HEK293 (cell line): ENCODE measurements at regions not wholly inside any gene's neighbourhood (a gene's known extent, or its start where the extent isn't known, plus 50 kb on each side); places are given as distances from the start of the nearest gene placed in this dataset.
"Not testable (repeated sequence)": the region's sequence is repeated elsewhere in the genome, so short reads cannot be mapped to it uniquely, and the experiment has no call there.

Source experiments
- CTCF ChIA-PET: fragments of 350-600 bp; formaldehyde crosslinking; extraction: SDS; loops from one replicate; lab custom pipeline; 2021; ENCODE audit warnings: antibody characterized with exemption; lab: Yijun Ruan, JAX
- POLR2A ChIA-PET: fragments of 300-600 bp; formaldehyde crosslinking; extraction: SDS; loops from one replicate; lab custom pipeline; 2020; ENCODE audit warnings: antibody characterized with exemption, inconsistent platforms; lab: Yijun Ruan, JAX
- H3K27ac ChIP-seq: fragments of 200-500 bp; sonication (Bioruptor generic); 2 replicates; pipeline ENCODE4 v1.5.1; 2014; ENCODE audit warnings: low read depth, low read length, control low read depth, inconsistent platforms; ENCODE audit errors: extremely low read depth
- H3K36me3 ChIP-seq, 2 experiments: fragments of 200-500 bp in 1 of 2; sonication (Bioruptor generic) in 1 of 2; 1 replicate in 1 of 2; 2 replicates in 1 of 2; pipeline ENCODE4 v1.5.1; 2014 to 2017; ENCODE audit warnings: inconsistent platforms in 2 of 2, low read length in 2 of 2; ENCODE audit not compliant: control insufficient read depth in 2 of 2, insufficient read depth in 1 of 2
- H3K4me1 ChIP-seq: fragments of 200-500 bp; sonication (Bioruptor generic); 2 replicates; pipeline ENCODE4 v1.5.1; 2014; ENCODE audit warnings: mild to moderate bottlenecking, low read length, inconsistent platforms; ENCODE audit not compliant: control insufficient read depth, insufficient read depth
- H3K4me3 ChIP-seq: 2 replicates; pipeline ENCODE4 v1.5.1; 2011; ENCODE audit warnings: low read depth, mild to moderate bottlenecking, control low read depth, low read length, moderate library complexity
- H3K9me3 ChIP-seq: fragments of 200-500 bp; sonication (Bioruptor generic); 2 replicates; pipeline ENCODE4 v1.5.1; 2014; ENCODE audit warnings: low read depth, low read length, inconsistent platforms; ENCODE audit not compliant: control insufficient read depth, insufficient read depth
- GLIS1 ChIP-seq: fragments of 450-650 bp; formaldehyde crosslinking; IDR thresholded peaks from 2 replicates; pipeline ENCODE4 v1.5.1; 2016; ENCODE audit warnings: missing biosample characterization, missing genetic modification characterization
- GLIS2 ChIP-seq: fragments of 450-650 bp; formaldehyde crosslinking; IDR thresholded peaks from 2 replicates; pipeline ENCODE4 v1.5.1; 2016; ENCODE audit warnings: missing biosample characterization, missing genetic modification characterization
- KLF1 ChIP-seq: fragments of 450-650 bp; formaldehyde crosslinking; IDR thresholded peaks from 2 replicates; pipeline ENCODE4 v1.5.1; 2016; ENCODE audit warnings: missing biosample characterization, missing genetic modification characterization
- KLF16 ChIP-seq: fragments of 450-650 bp; formaldehyde crosslinking; IDR thresholded peaks from 2 replicates; pipeline ENCODE4 v1.5.1; 2017; ENCODE audit warnings: missing biosample characterization, missing genetic modification characterization
- KLF7 ChIP-seq: fragments of 450-650 bp; formaldehyde crosslinking; IDR thresholded peaks from 2 replicates; pipeline ENCODE4 v1.5.1; 2016; ENCODE audit warnings: missing biosample characterization, missing genetic modification characterization, borderline replicate concordance
- PRDM10 ChIP-seq: fragments of 450-650 bp; formaldehyde crosslinking; IDR thresholded peaks from 2 replicates; pipeline ENCODE4 v1.5.1; 2016; ENCODE audit warnings: missing biosample characterization, missing genetic modification characterization
- SP7 ChIP-seq: fragments of 450-650 bp; formaldehyde crosslinking; IDR thresholded peaks from 2 replicates; pipeline ENCODE4 v1.5.1; 2016; ENCODE audit warnings: missing biosample characterization, missing genetic modification characterization
- ZBTB11 ChIP-seq: fragments of 450-650 bp; formaldehyde crosslinking; conservative IDR thresholded peaks from 2 replicates; pipeline ENCODE4 v1.5.1; 2016; ENCODE audit warnings: low read depth, missing biosample characterization, missing genetic modification characterization
- ZBTB8A ChIP-seq: fragments of 450-650 bp; formaldehyde crosslinking; IDR thresholded peaks from 2 replicates; pipeline ENCODE4 v1.5.1; 2016; ENCODE audit warnings: missing biosample characterization, missing genetic modification characterization
- ZEB2 ChIP-seq: fragments of 450-650 bp; formaldehyde crosslinking; IDR thresholded peaks from 2 replicates; pipeline ENCODE4 v1.5.1; 2016; ENCODE audit warnings: missing biosample characterization, missing genetic modification characterization
- ZIC2 ChIP-seq: fragments of 450-650 bp; formaldehyde crosslinking; IDR thresholded peaks from 2 replicates; pipeline ENCODE4 v1.5.1; 2016; ENCODE audit warnings: missing biosample characterization, missing genetic modification characterization
- ZNF239 ChIP-seq: fragments of 450-650 bp; formaldehyde crosslinking; IDR thresholded peaks from 2 replicates; pipeline ENCODE4 v1.5.1; 2016; ENCODE audit warnings: missing biosample characterization, missing genetic modification characterization
- ZNF335 ChIP-seq: fragments of 450-650 bp; formaldehyde crosslinking; conservative IDR thresholded peaks from 2 replicates; pipeline ENCODE4 v1.5.1; 2016; ENCODE audit warnings: missing biosample characterization, missing genetic modification characterization
- ZNF341 ChIP-seq: fragments of 450-650 bp; formaldehyde crosslinking; IDR thresholded peaks from 2 replicates; pipeline ENCODE4; 2016; ENCODE audit warnings: low read depth, missing biosample characterization, missing genetic modification characterization
- ZNF394 ChIP-seq: fragments of 450-650 bp; formaldehyde crosslinking; IDR thresholded peaks from 2 replicates; pipeline ENCODE4 v1.5.1; 2016; ENCODE audit warnings: missing biosample characterization, missing genetic modification characterization, mild to moderate bottlenecking, moderate library complexity, borderline replicate concordance
- ZNF544 ChIP-seq: fragments of 450-650 bp; formaldehyde crosslinking; IDR thresholded peaks from 2 replicates; pipeline ENCODE4 v1.5.0; 2017; ENCODE audit warnings: missing biosample characterization, missing genetic modification characterization
- ZNF555 ChIP-seq: fragments of 450-650 bp; formaldehyde crosslinking; conservative IDR thresholded peaks from 2 replicates; pipeline ENCODE4 v1.5.1; 2017; ENCODE audit warnings: missing biosample characterization, mild to moderate bottlenecking, missing genetic modification characterization, inconsistent platforms
- ZNF561 ChIP-seq: fragments of 450-650 bp; IDR thresholded peaks from 2 replicates; pipeline ENCODE4 v1.5.1; 2018; ENCODE audit warnings: missing biosample characterization, missing genetic modification characterization, borderline replicate concordance
- ZNF600 ChIP-seq: fragments of 450-650 bp; formaldehyde crosslinking; IDR thresholded peaks from 2 replicates; pipeline ENCODE4 v1.5.1; 2016; ENCODE audit warnings: missing biosample characterization, missing genetic modification characterization
- ZNF629 ChIP-seq: fragments of 450-650 bp; formaldehyde crosslinking; IDR thresholded peaks from 2 replicates; pipeline ENCODE4 v1.5.1; 2017; ENCODE audit warnings: missing biosample characterization, missing genetic modification characterization
- TF ChIP-seq, protein P1 (sequence below): fragments of 450-650 bp; formaldehyde crosslinking; conservative IDR thresholded peaks from 2 replicates; pipeline ENCODE4 v1.5.1; 2016; ENCODE audit warnings: low read depth, missing biosample characterization, missing genetic modification characterization

GRCh38 chr20:47972916-47973309, 187.6 kb upstream of the SULF2 start:
- TF ChIP-seq ZNF555 (no peak), ZNF239 (tag by site-specific recombination) (no peak), ZNF544 (tag by site-specific recombination) (no peak), SP7 (tag by site-specific recombination) (no peak)
- Histone ChIP-seq H3K4me1 (no peaks in the 10 kb centered on the region), H3K9me3 (no peaks in the 10 kb centered on the region), H3K4me3 (no peak overlapping the region), H3K36me3 (no peaks in the 10 kb centered on the region), H3K27ac (no peak overlapping the region)
- POLR2A ChIA-PET, result no interaction called here
- CTCF ChIA-PET, result interaction anchor here (0.7 kb wide), 1 partner anchor 25 kb away, joined by 4 read pairs; no protein-coding TSS in a partner anchor

GRCh38 chr20:47972297-47972915, 187.1 kb upstream of the SULF2 start:
- H3K4me3 ChIP-seq, H3K9me3 ChIP-seq, H3K27ac ChIP-seq, H3K4me1 ChIP-seq, POLR2A ChIA-PET, H3K36me3 ChIP-seq: not testable (repeated sequence)
- CTCF ChIA-PET, result interaction anchor here (0.6 to 1.5 kb wide), 9 partner anchors 23 to 648 kb away, joined by 3 to 7 read pairs (median 3); no protein-coding TSS in a partner anchor
- TF ChIP-seq ZNF561 (tag by site-specific recombination) (peak; percentile 81), KLF7 (tag by site-specific recombination) (0 out of 2 replicates have a peak, but pooled peaks have one; percentile 13), SP7 (tag by site-specific recombination) (peak; percentile 44; the same call in 1 of the 2 replicates), ZIC2 (tag by site-specific recombination) (peak; percentile 77; the same call in 1 of the 2 replicates), ZEB2 (tag by site-specific recombination) (peak; percentile 55; the same call in 1 of the 2 replicates), ZNF629 (tag by site-specific recombination) (0 out of 2 replicates have a peak, but pooled peaks have one; percentile 24), ZNF335 (tag by site-specific recombination) (peak; percentile 74), KLF16 (tag by site-specific recombination) (0 out of 2 replicates have a peak, but pooled peaks have one; percentile 35), ZNF600 (peak; percentile 60), ZBTB8A (tag by site-specific recombination) (peak; percentile 30; the same call in 1 of the 2 replicates), ZNF394 (tag by site-specific recombination) (0 out of 2 replicates have a peak, but pooled peaks have one; percentile 13), ZBTB11 (tag by site-specific recombination) (0 out of 2 replicates have a peak, but pooled peaks have one; percentile 21), PRDM10 (tag by site-specific recombination) (peak; percentile 41; the same call in 1 of the 2 replicates), GLIS2 (tag by site-specific recombination) (peak; percentile 71), ZNF341 (tag by site-specific recombination) (peak; percentile 69), KLF1 (tag by site-specific recombination) (peak; percentile 56; the same call in 1 of the 2 replicates), GLIS1 (tag by site-specific recombination) (peak; percentile 86)
- TF ChIP-seq, protein P1, sequence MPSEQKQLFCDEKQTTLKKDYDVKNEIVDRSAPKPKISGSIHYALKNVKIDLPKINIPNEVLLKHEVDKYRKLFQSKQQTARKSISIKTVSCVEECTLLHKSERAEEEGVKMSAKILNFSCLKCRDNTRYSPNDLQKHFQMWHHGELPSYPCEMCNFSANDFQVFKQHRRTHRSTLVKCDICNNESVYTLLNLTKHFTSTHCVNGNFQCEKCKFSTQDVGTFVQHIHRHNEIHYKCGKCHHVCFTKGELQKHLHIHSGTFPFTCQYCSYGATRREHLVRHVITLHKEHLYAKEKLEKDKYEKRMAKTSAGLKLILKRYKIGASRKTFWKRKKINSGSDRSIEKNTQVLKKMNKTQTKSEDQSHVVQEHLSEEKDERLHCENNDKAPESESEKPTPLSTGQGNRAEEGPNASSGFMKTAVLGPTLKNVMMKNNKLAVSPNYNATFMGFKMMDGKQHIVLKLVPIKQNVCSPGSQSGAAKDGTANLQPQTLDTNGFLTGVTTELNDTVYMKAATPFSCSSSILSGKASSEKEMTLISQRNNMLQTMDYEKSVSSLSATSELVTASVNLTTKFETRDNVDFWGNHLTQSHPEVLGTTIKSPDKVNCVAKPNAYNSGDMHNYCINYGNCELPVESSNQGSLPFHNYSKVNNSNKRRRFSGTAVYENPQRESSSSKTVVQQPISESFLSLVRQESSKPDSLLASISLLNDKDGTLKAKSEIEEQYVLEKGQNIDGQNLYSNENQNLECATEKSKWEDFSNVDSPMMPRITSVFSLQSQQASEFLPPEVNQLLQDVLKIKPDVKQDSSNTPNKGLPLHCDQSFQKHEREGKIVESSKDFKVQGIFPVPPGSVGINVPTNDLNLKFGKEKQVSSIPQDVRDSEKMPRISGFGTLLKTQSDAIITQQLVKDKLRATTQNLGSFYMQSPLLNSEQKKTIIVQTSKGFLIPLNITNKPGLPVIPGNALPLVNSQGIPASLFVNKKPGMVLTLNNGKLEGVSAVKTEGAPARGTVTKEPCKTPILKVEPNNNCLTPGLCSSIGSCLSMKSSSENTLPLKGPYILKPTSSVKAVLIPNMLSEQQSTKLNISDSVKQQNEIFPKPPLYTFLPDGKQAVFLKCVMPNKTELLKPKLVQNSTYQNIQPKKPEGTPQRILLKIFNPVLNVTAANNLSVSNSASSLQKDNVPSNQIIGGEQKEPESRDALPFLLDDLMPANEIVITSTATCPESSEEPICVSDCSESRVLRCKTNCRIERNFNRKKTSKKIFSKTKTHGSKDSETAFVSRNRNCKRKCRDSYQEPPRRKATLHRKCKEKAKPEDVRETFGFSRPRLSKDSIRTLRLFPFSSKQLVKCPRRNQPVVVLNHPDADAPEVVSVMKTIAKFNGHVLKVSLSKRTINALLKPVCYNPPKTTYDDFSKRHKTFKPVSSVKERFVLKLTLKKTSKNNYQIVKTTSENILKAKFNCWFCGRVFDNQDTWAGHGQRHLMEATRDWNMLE (tag by site-specific recombination), result 0 out of 2 replicates have a peak, but pooled peaks have one; percentile 16
